ENCODE measurements at regions not wholly inside any gene's neighbourhood (a gene's known extent, or its start where the extent isn't known, plus 50 kb on each side); places are given as distances from the start of the nearest gene placed in this dataset.

GRCh38 chr6:132198896-132199295, 202.4 kb downstream of the MOXD1 start (continued):
- no peak for TF ChIP-seq ARID4B (CRISPR knock-in tag; IDR thresholded peaks at IDR 0.05; ENCODE audit: borderline replicate concordance)

GRCh38 chr6:132198040-132198439, 203.2 kb downstream of the MOXD1 start:
- Mint-ChIP-seq H3K27me3 (ENCODE audit: low read depth) (peaks cover 6% of the 10 kb centered on the region; the same call in 1 of the 2 replicates), H3K4me3 (no peak overlapping the region), H3K36me3 (peaks cover 9% of the 10 kb centered on the region), H3K27ac (no peak overlapping the region), H3K4me1 (peaks cover 9% of the 10 kb centered on the region), H3K9me3 (peaks cover 18% of the 10 kb centered on the region)
- ChIA-PET CTCF (no interaction called here), POLR2A (no interaction called here)
- ATAC-seq: no peak
- DNase-seq (ENCODE audit: low spot score): no peak
- TF ChIP-seq MYBL2 (CRISPR knock-in tag; IDR thresholded peaks at IDR 0.05): no peak
- TF ChIP-seq NR1H2 (CRISPR knock-in tag; IDR thresholded peaks at IDR 0.05): no peak
- TF ChIP-seq, protein P1, sequence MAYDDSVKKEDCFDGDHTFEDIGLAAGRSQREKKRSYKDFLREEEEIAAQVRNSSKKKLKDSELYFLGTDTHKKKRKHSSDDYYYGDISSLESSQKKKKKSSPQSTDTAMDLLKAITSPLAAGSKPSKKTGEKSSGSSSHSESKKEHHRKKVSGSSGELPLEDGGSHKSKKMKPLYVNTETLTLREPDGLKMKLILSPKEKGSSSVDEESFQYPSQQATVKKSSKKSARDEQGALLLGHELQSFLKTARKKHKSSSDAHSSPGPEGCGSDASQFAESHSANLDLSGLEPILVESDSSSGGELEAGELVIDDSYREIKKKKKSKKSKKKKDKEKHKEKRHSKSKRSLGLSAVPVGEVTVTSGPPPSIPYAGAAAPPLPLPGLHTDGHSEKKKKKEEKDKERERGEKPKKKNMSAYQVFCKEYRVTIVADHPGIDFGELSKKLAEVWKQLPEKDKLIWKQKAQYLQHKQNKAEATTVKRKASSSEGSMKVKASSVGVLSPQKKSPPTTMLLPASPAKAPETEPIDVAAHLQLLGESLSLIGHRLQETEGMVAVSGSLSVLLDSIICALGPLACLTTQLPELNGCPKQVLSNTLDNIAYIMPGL (CRISPR knock-in tag; IDR thresholded peaks at IDR 0.05): no peak
- TF ChIP-seq PRDM15 (CRISPR knock-in tag; IDR thresholded peaks at IDR 0.05): no peak
- no peak for TF ChIP-seq GRHL2 (CRISPR knock-in tag; IDR thresholded peaks at IDR 0.05; ENCODE audit: insufficient replicate concordance, severe bottlenecking)
- no peak for TF ChIP-seq ZNF423 (CRISPR knock-in tag; IDR thresholded peaks at IDR 0.05)
- no peak for TF ChIP-seq TP53 (CRISPR knock-in tag; IDR thresholded peaks at IDR 0.05)
- TF ChIP-seq FOXP1 (CRISPR knock-in tag; IDR thresholded peaks at IDR 0.05; ENCODE audit: borderline replicate concordance): no peak
- TF ChIP-seq ATF1 (CRISPR knock-in tag; IDR thresholded peaks at IDR 0.05): no peak
- TF ChIP-seq, protein P2, sequence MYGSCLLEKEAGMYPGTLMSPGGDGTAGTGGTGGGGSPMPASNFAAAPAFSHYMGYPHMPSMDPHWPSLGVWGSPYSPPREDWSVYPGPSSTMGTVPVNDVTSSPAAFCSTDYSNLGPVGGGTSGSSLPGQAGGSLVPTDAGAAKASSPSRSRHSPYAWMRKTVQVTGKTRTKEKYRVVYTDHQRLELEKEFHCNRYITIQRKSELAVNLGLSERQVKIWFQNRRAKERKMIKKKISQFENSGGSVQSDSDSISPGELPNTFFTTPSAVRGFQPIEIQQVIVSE (CRISPR knock-in tag; IDR thresholded peaks at IDR 0.05; ENCODE audit: borderline replicate concordance): no peak
- no peak for TF ChIP-seq KAT7 (CRISPR knock-in tag; IDR thresholded peaks at IDR 0.05; ENCODE audit: borderline replicate concordance)
- no peak for TF ChIP-seq JAZF1 (CRISPR knock-in tag; IDR thresholded peaks at IDR 0.05)
- TF ChIP-seq ELF4 (CRISPR knock-in tag; IDR thresholded peaks at IDR 0.05; ENCODE audit: low read depth): no peak
- no peak for TF ChIP-seq ZNF416 (CRISPR knock-in tag; IDR thresholded peaks at IDR 0.05)
- no peak for TF ChIP-seq ZSCAN18 (CRISPR knock-in tag; IDR thresholded peaks at IDR 0.05)
- TF ChIP-seq ZNF232 (CRISPR knock-in tag; IDR thresholded peaks at IDR 0.05): no peak
- TF ChIP-seq ESRRA (CRISPR knock-in tag; IDR thresholded peaks at IDR 0.05; ENCODE audit: borderline replicate concordance): no peak
